ENCODE measurements at regions not wholly inside any gene's neighbourhood (a gene's known extent, or its start where the extent isn't known, plus 50 kb on each side); places are given as distances from the start of the nearest gene placed in this dataset.

- no peak overlapping the region for H3K27ac ChIP-seq (ENCODE audit: extremely low read length, insufficient read depth, low read length)
- ATAC-seq: no peak
- H3K9ac ChIP-seq (ENCODE audit: insufficient read depth, low read depth, low read length): no peak overlapping the region
- H3K36me3 ChIP-seq (replicated peaks in 1 of 2; ENCODE audit: control insufficient read depth in 1 of 2, insufficient read depth in 2 of 2, low read length in 2 of 2): no peaks in the 10 kb centered on the region
- H2AFZ ChIP-seq (ENCODE audit: low read length): no peak overlapping the region
- POLR2A ChIA-PET: no interaction called here
- intact Hi-C loops (cut with micrococcal nuclease; ENCODE audit: unreplicated experiment): no loop called here
- H3K4me2 ChIP-seq (ENCODE audit: low read depth, low read length): no peak overlapping the region
- no peak overlapping the region for H3K4me3 ChIP-seq (replicated peaks in 1 of 3; ENCODE audit: insufficient read depth in 1 of 3, low read depth in 2 of 3, low read length in 3 of 3)
- peaks cover 1 to 35% of the 10 kb centered on the region in 2 experiments; a peak in 3 of 5 replicates for H3K27me3 ChIP-seq (ENCODE audit: control insufficient read depth in 1 of 2, insufficient read depth in 2 of 2, low read length in 2 of 2)
- no peaks in the 10 kb centered on the region for H3K4me1 ChIP-seq (ENCODE audit: insufficient read depth, low read length)
- H4K20me1 ChIP-seq (ENCODE audit: insufficient read depth, low read length): no peaks in the 10 kb centered on the region
- BruUV-seq (replicated peaks): no TSS peak
- no peak for DNase-seq (ENCODE audit: low spot score)
- WGBS (ENCODE audit: low lambda C conversion rate): 27% methylated on average over 7 of the region's 9 CpGs
- no peaks in the 10 kb centered on the region for H3K9me3 ChIP-seq (ENCODE audit: low read length)
- in situ Hi-C loops (cut with HindIII; ENCODE audit: extremely low pct_ligation_motif_present, low pct_unique_long_range_greater_than_20kb): no loop called here
- no peaks in the 10 kb centered on the region for H3K79me2 ChIP-seq (ENCODE audit: insufficient read depth, low read length)
- FAIRE-seq: no peak
- TF ChIP-seq ZNF7 (CRISPR knock-in tag; IDR thresholded peaks at IDR 0.05): no peak
- no peak for TF ChIP-seq IKZF1 (IDR thresholded peaks at IDR 0.05)
- TF ChIP-seq MEF2D (CRISPR knock-in tag; IDR thresholded peaks at IDR 0.05): no peak
- TF ChIP-seq ZGPAT (CRISPR knock-in tag; IDR thresholded peaks at IDR 0.05): no peak
- CTCF ChIA-PET (ENCODE audit: low intra/inter-chr PET ratio, low total read pairs): no interaction called here
Observed at GRCh38 chr15:31461911-31462480, 135.4 kb downstream of the KLF13 start.

GRCh38 chr15:31463521-31464102 is 137.0 kb downstream of the KLF13 start:
- Histone ChIP-seq H4K20me1 (ENCODE audit: insufficient read depth, low read length) (no peaks in the 10 kb centered on the region), H3K4me1 (ENCODE audit: insufficient read depth, low read length) (no peaks in the 10 kb centered on the region), H3K79me2 (ENCODE audit: insufficient read depth, low read length) (no peaks in the 10 kb centered on the region), H3K27me3 (ENCODE audit: control insufficient read depth in 1 of 2, insufficient read depth in 2 of 2, low read length in 2 of 2) (peaks cover 1 to 42% of the 10 kb centered on the region in 2 experiments; a peak in 3 of 5 replicates), H3K9me3 (ENCODE audit: low read length) (no peaks in the 10 kb centered on the region), H3K36me3 (replicated peaks in 1 of 2; ENCODE audit: control insufficient read depth in 1 of 2, insufficient read depth in 2 of 2, low read length in 2 of 2) (no peaks in the 10 kb centered on the region), H3K27ac (ENCODE audit: extremely low read length, insufficient read depth, low read length) (no peak overlapping the region), H2AFZ (ENCODE audit: low read length) (no peak overlapping the region), H3K4me2 (ENCODE audit: low read depth, low read length) (no peak overlapping the region), H3K9ac (ENCODE audit: insufficient read depth, low read depth, low read length) (no peak overlapping the region), H3K4me3 (replicated peaks in 1 of 3; ENCODE audit: insufficient read depth in 1 of 3, low read depth in 2 of 3, low read length in 3 of 3) (no peak overlapping the region)
- WGBS (ENCODE audit: low lambda C conversion rate): 19% methylated on average over 8 of the region's 8 CpGs
- CTCF ChIA-PET (ENCODE audit: low intra/inter-chr PET ratio, low total read pairs): no interaction called here
- in situ Hi-C loops (cut with HindIII; ENCODE audit: extremely low pct_ligation_motif_present, low pct_unique_long_range_greater_than_20kb): no loop called here
- FAIRE-seq (no peak), DNase-seq (ENCODE audit: low spot score) (no peak), ATAC-seq (no peak)
- BruUV-seq (replicated peaks): no TSS peak
- POLR2A ChIA-PET: no interaction called here
- intact Hi-C loops (cut with micrococcal nuclease; ENCODE audit: unreplicated experiment): no loop called here
- TF ChIP-seq MTA3 (CRISPR knock-in tag; IDR thresholded peaks at IDR 0.05): no peak
- no peak for TF ChIP-seq BCL3 (CRISPR knock-in tag; IDR thresholded peaks at IDR 0.05)
- no peak for TF ChIP-seq MAFK (conservative IDR thresholded peaks at IDR 0.05 in 1 of 2, IDR thresholded peaks at IDR 0.05 in 1 of 2; ENCODE audit: low read length in 2 of 2)
- no peak for TF ChIP-seq BCLAF1 (IDR thresholded peaks at IDR 0.05)
- no peak for TF ChIP-seq KDM6A (CRISPR knock-in tag; IDR thresholded peaks at IDR 0.05; ENCODE audit: low read depth)
- no peak for TF ChIP-seq ZNF34 (CRISPR knock-in tag; IDR thresholded peaks at IDR 0.05; ENCODE audit: borderline replicate concordance)
- no peak for TF ChIP-seq ZNF878 (CRISPR knock-in tag; IDR thresholded peaks at IDR 0.05)
- TF ChIP-seq ZNF703 (CRISPR knock-in tag; IDR thresholded peaks at IDR 0.05; ENCODE audit: borderline replicate concordance): no peak
- no peak for TF ChIP-seq NCOR1 (IDR thresholded peaks at IDR 0.05; ENCODE audit: borderline replicate concordance, low read length)
- no peak for TF ChIP-seq ISX (CRISPR knock-in tag; conservative IDR thresholded peaks at IDR 0.05)

Data from HepG2 (cell line).